ENCODE measurements at regions not wholly inside any gene's neighbourhood (a gene's known extent, or its start where the extent isn't known, plus 50 kb on each side); places are given as distances from the start of the nearest gene placed in this dataset.

DNA sequence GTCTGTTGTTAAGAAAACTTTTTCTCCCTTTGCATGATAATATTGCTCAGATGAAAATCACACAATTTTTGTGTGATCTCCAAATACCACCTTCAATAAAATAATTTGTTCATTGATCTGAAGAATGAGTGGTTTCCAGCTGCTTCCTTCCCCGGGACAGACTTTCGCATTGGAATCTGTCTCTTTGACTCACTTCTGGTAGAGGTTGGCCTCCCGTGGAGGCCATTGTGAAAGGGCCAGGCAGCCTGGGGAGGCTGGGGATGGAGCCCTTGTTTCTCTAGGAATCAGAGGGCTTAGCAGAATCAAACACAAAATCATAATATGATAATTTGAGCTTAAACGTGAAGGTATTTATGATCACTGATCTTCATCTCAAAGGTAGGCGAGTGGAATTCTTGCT is 135.0 kb upstream of the ZNF536 start:
- TF ChIP-seq, protein P1, sequence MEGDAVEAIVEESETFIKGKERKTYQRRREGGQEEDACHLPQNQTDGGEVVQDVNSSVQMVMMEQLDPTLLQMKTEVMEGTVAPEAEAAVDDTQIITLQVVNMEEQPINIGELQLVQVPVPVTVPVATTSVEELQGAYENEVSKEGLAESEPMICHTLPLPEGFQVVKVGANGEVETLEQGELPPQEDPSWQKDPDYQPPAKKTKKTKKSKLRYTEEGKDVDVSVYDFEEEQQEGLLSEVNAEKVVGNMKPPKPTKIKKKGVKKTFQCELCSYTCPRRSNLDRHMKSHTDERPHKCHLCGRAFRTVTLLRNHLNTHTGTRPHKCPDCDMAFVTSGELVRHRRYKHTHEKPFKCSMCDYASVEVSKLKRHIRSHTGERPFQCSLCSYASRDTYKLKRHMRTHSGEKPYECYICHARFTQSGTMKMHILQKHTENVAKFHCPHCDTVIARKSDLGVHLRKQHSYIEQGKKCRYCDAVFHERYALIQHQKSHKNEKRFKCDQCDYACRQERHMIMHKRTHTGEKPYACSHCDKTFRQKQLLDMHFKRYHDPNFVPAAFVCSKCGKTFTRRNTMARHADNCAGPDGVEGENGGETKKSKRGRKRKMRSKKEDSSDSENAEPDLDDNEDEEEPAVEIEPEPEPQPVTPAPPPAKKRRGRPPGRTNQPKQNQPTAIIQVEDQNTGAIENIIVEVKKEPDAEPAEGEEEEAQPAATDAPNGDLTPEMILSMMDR (conservative IDR thresholded peaks at IDR 0.05; ENCODE audit: low read depth, low read length), result no peak
- Histone ChIP-seq H4K20me1 (ENCODE audit: insufficient read depth) (no peaks in the 10 kb centered on the region), H3K79me2 (ENCODE audit: insufficient read depth, low read depth) (no peaks in the 10 kb centered on the region)

DNA sequence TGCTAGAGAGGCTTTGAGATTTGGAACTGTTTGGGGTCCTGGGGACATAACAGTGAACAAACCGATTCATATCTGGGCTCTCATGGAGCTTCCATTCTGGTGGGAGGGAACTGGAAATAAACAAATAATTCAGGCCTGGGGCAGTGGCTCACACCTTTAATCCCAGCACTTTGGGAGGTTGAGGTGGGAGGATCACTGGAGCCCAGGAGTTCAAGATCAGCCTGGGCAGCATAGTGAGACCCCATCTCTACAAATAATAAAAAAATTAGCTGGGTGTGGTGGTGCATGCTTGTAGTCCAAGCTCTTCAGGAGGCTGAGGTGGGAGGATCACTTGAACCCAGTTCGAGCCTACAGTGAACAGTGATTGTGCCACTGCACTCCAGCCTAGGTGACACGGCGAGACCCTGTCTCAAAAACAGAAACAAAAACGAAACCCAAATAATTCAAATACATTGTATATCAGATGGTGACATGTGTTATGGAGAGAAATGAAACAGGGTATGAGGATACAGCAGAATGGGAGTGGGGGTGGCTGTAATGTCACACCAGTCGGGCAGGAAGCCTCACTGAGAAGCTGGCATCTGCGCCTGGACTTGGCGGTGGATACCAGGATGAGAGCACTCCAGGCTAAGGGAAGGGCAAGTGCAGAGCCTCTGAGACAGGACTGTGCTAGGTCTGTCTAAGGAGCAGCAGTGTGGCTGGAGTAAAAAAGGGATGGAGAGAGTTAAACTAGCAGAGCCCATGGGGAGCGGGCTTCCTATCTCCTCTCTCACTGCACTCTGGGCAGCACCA is 131.1 kb upstream of the ZNF536 start:
- H3K4me2 ChIP-seq, result no peak overlapping the region
- no peaks in the 10 kb centered on the region for H3K4me1 ChIP-seq (ENCODE audit: low read depth, poor library complexity, severe bottlenecking)
- no peaks in the 10 kb centered on the region for H3K27me3 ChIP-seq (ENCODE audit: insufficient read depth, low read depth)
- H3K27ac ChIP-seq, result no peak overlapping the region
- H3K36me3 ChIP-seq (ENCODE audit: insufficient read depth), result no peaks in the 10 kb centered on the region
- no peak overlapping the region for H3K9ac ChIP-seq
- TF ChIP-seq, protein P1 (conservative IDR thresholded peaks at IDR 0.05; ENCODE audit: low read depth, low read length), result no peak
- no peaks in the 10 kb centered on the region for H4K20me1 ChIP-seq (ENCODE audit: insufficient read depth)
- no peak overlapping the region for H3K4me3 ChIP-seq (IDR thresholded peaks at IDR 0.05; ENCODE audit: insufficient read depth, low read depth, low read length)
- H3K79me2 ChIP-seq (ENCODE audit: insufficient read depth, low read depth), result no peaks in the 10 kb centered on the region
- H2AFZ ChIP-seq (ENCODE audit: low read depth), result no peak overlapping the region

More for the DNA sequence above, 135.0 kb upstream of the ZNF536 start:
- Histone ChIP-seq H3K27me3 (ENCODE audit: insufficient read depth, low read depth) (no peaks in the 10 kb centered on the region), H3K36me3 (ENCODE audit: insufficient read depth) (no peaks in the 10 kb centered on the region), H2AFZ (ENCODE audit: low read depth) (no peak overlapping the region), H3K9ac (no peak overlapping the region), H3K4me1 (ENCODE audit: low read depth, poor library complexity, severe bottlenecking) (no peaks in the 10 kb centered on the region), H3K4me3 (IDR thresholded peaks at IDR 0.05; ENCODE audit: insufficient read depth, low read depth, low read length) (no peak overlapping the region), H3K4me2 (no peak overlapping the region), H3K27ac (no peak overlapping the region)

DNA sequence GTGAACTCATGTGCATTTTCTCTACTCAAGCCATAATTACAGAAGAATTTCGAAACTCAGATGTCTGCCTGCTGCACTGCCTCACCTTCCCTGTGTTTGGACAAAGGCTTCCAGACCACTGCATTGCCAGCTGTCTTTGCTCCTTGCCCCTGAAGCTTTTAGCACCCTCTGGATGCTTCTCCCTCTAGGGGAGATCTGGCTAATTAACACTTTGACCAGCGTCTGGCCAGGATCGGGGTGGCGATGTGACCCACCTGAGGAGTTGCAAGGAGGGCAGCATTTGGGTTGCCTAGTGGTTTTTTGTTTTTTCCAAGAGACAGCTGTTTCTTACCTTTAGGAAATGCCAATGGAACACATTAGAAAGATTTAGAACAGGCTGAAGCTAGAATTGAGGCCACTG is 127.7 kb upstream of the ZNF536 start:
- H3K79me2 ChIP-seq (ENCODE audit: insufficient read depth, low read depth), result no peaks in the 10 kb centered on the region
- H3K4me2 ChIP-seq, result no peak overlapping the region
- no peak overlapping the region for H2AFZ ChIP-seq (ENCODE audit: low read depth)
- H3K9ac ChIP-seq, result no peak overlapping the region
- H3K36me3 ChIP-seq (ENCODE audit: insufficient read depth), result no peaks in the 10 kb centered on the region
- no peaks in the 10 kb centered on the region for H3K27me3 ChIP-seq (ENCODE audit: insufficient read depth, low read depth)
- H3K27ac ChIP-seq, result no peak overlapping the region
- H3K4me3 ChIP-seq (IDR thresholded peaks at IDR 0.05; ENCODE audit: insufficient read depth, low read depth, low read length), result no peak overlapping the region
- H4K20me1 ChIP-seq (ENCODE audit: insufficient read depth), result no peaks in the 10 kb centered on the region
- no peaks in the 10 kb centered on the region for H3K4me1 ChIP-seq (ENCODE audit: low read depth, poor library complexity, severe bottlenecking)
- TF ChIP-seq, protein P1 (conservative IDR thresholded peaks at IDR 0.05; ENCODE audit: low read depth, low read length), result no peak

DNA sequence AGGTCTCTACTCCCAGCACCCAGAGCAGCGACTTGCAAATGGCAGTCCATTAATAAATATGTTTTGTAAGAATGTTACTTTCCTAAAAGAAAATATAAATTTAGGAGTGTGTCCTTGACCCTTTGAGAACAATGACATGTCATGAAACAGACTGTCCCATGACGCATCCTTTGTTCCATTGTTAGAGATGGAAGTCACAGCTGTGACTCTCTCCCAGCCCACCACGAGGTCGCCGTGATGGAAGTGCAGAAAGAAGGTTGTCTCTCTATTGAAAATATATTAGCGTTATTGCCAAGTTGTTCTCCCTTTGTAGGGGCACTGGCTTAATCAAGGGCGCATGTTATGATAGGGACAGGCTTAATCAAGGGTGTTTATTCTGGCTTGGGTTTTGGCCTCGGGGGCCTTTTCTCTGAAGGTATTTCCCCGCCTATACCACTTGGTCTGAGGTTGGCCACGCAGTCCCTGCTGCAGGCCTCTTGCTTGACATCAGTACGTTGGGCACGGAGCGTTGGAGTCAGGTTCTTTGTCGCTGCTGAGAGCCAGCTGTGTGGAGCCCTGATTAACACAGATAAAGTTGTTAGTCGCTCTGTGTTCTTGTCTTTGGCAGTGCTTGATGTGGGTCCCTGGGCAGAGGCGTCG is 126.7 kb upstream of the ZNF536 start:
- Histone ChIP-seq H3K27ac (no peak overlapping the region), H3K36me3 (ENCODE audit: insufficient read depth) (no peaks in the 10 kb centered on the region), H3K9ac (no peak overlapping the region), H3K4me3 (IDR thresholded peaks at IDR 0.05; ENCODE audit: insufficient read depth, low read depth, low read length) (no peak overlapping the region), H3K79me2 (ENCODE audit: insufficient read depth, low read depth) (no peaks in the 10 kb centered on the region), H2AFZ (ENCODE audit: low read depth) (no peak overlapping the region), H3K27me3 (ENCODE audit: insufficient read depth, low read depth) (no peaks in the 10 kb centered on the region), H4K20me1 (ENCODE audit: insufficient read depth) (no peaks in the 10 kb centered on the region), H3K4me2 (no peak overlapping the region), H3K4me1 (ENCODE audit: low read depth, poor library complexity, severe bottlenecking) (no peaks in the 10 kb centered on the region)
- TF ChIP-seq, protein P1 (conservative IDR thresholded peaks at IDR 0.05; ENCODE audit: low read depth, low read length), result no peak
